Esophagus squamous epithelium (tissue), 5 donors: ENCODE measurements at regions not wholly inside any gene's neighbourhood (a gene's known extent, or its start where the extent isn't known, plus 50 kb on each side); places are given as distances from the start of the nearest gene placed in this dataset.
"Not testable (repeated sequence)": the region's sequence is repeated elsewhere in the genome, so short reads cannot be mapped to it uniquely, and the experiment has no call there.

ENCODE experiments used
- DNase-seq: peaks from one replicate; lab custom pipeline; 2025; lab: John Stamatoyannopoulos, UW
- H3K27ac ChIP-seq, 4 donors: fragments of 200-600 bp; sonication (generic); one replicate each; pipeline ENCODE4 v1.5.1; 2016 to 2019; ENCODE audit warnings: mild to moderate bottlenecking in 1 of 4
- H3K27me3 ChIP-seq, 4 donors: fragments of 200-600 bp; sonication (generic); 1 replicate in 3 of 4; 2 replicates in 1 of 4; pipeline versions ENCODE4 v1.5.1 to v1.6.0; 2017 to 2021; ENCODE audit warnings: antibody characterized with exemption in 1 of 4
- H3K36me3 ChIP-seq, 3 donors: fragments of 200-600 bp; sonication (generic); one replicate each; pipeline ENCODE4 v1.5.1; 2016 to 2019
- H3K4me1 ChIP-seq, 3 donors: fragments of 200-600 bp; sonication (generic); one replicate each; pipeline ENCODE4 v1.5.1; 2017 to 2019
- H3K4me3 ChIP-seq, 4 donors: fragments of 200-600 bp; sonication (generic); 1 replicate in 3 of 4; 2 replicates in 1 of 4; pipeline ENCODE4 v1.5.1; 2016 to 2019; ENCODE audit warnings: mild to moderate bottlenecking in 2 of 4, moderate library complexity in 1 of 4
- H3K9me3 ChIP-seq, 3 donors: fragments of 200-600 bp; sonication (generic); one replicate each; pipeline ENCODE4 v1.5.1; 2016 to 2019
- POLR2A ChIP-seq, 4 donors: fragments of 450-650 bp; IDR thresholded peaks; one replicate each; pipeline ENCODE4 v1.6.1; 2017; ENCODE audit warnings: antibody characterized with exemption in 4 of 4, mild to moderate bottlenecking in 4 of 4, moderate library complexity in 3 of 4
- WGBS, 2 donors: methylation state at CpG; one replicate each; pipeline ENCODE4 v1.1.5; 2018; 5-methylcytosine and 5-hydroxymethylcytosine counted together
- intact Hi-C: fragments of 100-400 bp; cut with DNase I; formaldehyde crosslinking; loops from one replicate; pipeline ENCODE4 v1.15.0; 2022
- TF ChIP-seq, protein P1 (sequence below), 6 experiments: fragments of 450-650 bp in 4 of 6; fragments of 200-600 bp in 2 of 6; sonication (generic) in 2 of 6; IDR thresholded peaks; one replicate each; pipeline ENCODE4 v1.5.1; 2016 to 2019; ENCODE audit warnings: antibody characterized with exemption in 6 of 6, mild to moderate bottlenecking in 4 of 6, moderate library complexity in 4 of 6
- donor health status: DM: yes; HTN: yes; CAD: no.

DNA sequence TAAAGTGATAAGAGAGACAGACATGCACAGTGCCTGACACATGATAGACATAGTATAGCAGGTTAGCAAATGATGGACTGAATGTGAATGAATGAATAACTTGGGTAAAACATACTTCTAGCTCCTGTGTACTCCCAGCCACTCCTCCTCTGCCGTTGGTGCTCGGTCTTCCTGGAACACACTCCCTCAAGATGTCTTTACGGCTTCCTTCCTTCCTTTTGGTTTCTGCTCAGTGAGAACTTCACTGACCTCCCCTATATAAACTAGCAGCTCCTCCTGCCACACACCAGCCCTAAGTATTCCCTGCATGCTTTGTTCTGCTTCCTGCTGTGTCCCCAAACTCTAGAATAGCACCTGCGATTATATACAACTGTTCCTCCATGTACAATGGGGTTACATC lies 50.2 kb downstream of the RAD54L2 start:
- intact Hi-C loops: no loop called here
- Histone ChIP-seq H3K27me3 (no peaks in the 10 kb centered on the region), H3K36me3 (peaks cover 0 to 33% (median 0%) of the 10 kb centered on the region in 3 donors), H3K4me3 (no peak overlapping the region), H3K9me3 (no peaks in the 10 kb centered on the region), H3K4me1 (no peaks in the 10 kb centered on the region), H3K27ac (no peak overlapping the region)
- TF ChIP-seq, protein P1, sequence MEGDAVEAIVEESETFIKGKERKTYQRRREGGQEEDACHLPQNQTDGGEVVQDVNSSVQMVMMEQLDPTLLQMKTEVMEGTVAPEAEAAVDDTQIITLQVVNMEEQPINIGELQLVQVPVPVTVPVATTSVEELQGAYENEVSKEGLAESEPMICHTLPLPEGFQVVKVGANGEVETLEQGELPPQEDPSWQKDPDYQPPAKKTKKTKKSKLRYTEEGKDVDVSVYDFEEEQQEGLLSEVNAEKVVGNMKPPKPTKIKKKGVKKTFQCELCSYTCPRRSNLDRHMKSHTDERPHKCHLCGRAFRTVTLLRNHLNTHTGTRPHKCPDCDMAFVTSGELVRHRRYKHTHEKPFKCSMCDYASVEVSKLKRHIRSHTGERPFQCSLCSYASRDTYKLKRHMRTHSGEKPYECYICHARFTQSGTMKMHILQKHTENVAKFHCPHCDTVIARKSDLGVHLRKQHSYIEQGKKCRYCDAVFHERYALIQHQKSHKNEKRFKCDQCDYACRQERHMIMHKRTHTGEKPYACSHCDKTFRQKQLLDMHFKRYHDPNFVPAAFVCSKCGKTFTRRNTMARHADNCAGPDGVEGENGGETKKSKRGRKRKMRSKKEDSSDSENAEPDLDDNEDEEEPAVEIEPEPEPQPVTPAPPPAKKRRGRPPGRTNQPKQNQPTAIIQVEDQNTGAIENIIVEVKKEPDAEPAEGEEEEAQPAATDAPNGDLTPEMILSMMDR (IDR thresholded peaks at IDR 0.05): no peak
- TF ChIP-seq POLR2A (IDR thresholded peaks at IDR 0.05): no peak
- no peak for DNase-seq
- 67 to 69% methylated on average over 4 of the region's 4 CpGs for WGBS, 2 donors

DNA sequence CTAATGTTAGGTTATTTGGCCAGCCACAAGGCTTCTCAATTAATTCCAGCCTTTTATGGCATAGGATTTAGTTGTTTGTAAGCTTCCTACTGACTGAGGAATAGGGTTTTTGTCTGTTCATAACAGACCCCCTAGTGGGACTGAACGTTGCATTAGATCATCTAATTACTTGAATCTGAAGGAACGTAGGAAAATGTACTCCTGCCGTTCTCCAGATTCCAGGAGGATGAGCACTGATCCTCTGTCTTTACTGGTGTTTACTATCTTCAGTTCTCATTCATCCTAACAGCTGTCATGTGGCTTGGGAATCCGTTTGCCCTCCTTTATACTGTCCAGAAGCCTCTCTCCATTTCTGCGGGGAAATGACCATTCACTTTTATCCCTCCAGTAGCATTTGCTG lies 52.7 kb downstream of the RAD54L2 start:
- no peak overlapping the region for H3K27ac ChIP-seq
- whole genome bisulfite sequencing, 2 donors: 74 to 80% methylated on average over 5 of the region's 5 CpGs
- H3K4me1 ChIP-seq: no peaks in the 10 kb centered on the region
- TF ChIP-seq POLR2A (IDR thresholded peaks at IDR 0.05): no peak
- TF ChIP-seq, protein P1 (IDR thresholded peaks at IDR 0.05): no peak
- no peak overlapping the region for H3K4me3 ChIP-seq
- H3K36me3 ChIP-seq: peaks cover 0 to 54% (median 0%) of the 10 kb centered on the region in 3 donors
- intact Hi-C loops: no loop called here
- no peaks in the 10 kb centered on the region for H3K9me3 ChIP-seq
- no peaks in the 10 kb centered on the region for H3K27me3 ChIP-seq
- no peak for DNase-seq

DNA sequence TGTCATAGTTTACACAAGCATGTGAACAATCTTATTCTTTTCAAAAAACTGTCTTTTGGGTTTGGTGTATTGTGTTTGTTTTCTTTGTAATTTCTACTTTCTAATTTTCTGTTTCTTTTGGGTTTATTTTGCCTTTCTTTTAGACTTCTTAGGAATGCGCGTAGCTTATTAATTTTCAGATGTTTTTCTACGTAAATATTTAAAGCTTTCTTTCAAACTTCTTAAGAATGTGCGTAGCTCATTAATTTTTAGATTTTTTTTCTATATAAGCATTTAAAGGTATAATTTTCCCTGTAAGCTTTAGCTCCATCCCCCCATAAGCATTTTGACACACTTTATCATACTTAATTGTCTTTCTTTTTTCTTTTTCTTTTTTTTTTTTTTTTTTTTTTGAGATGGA lies 55.2 kb downstream of the RAD54L2 start:
- no peak for TF ChIP-seq POLR2A (IDR thresholded peaks at IDR 0.05)
- TF ChIP-seq, protein P1 (IDR thresholded peaks at IDR 0.05): no peak
- Histone ChIP-seq H3K9me3 (no peaks in the 10 kb centered on the region), H3K4me3 (no peak overlapping the region), H3K27ac (no peak overlapping the region), H3K36me3 (peaks cover 0 to 67% (median 0%) of the 10 kb centered on the region in 3 donors), H3K4me1 (no peaks in the 10 kb centered on the region), H3K27me3 (no peaks in the 10 kb centered on the region)
- WGBS, 2 donors: 91 to 93% methylated on average over 4 of the region's 4 CpGs
- DNase-seq: no peak
- intact Hi-C loops: no loop called here

DNA sequence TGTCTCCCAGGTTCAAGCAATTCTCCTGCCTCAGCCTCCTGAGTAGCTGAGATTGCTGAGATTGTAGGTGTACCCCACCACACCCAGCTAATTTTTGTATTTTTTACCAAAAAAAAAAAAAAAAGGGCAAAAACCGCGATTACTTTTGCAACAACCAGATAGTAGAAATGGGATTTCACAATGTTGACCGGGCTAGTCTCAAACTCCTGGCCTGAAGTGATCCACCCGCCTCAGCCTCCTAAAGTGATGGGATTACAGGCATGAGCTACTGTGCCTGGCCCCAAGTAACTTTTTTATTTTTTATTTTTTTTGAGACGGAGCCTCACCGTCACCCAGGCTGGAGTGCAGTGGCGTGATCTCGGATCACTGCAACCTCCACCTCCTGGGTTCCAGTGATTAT lies 61.1 kb downstream of the RAD54L2 start:
- H3K4me1 ChIP-seq, H3K9me3 ChIP-seq, H3K4me3 ChIP-seq, H3K27me3 ChIP-seq, DNase-seq, intact Hi-C loops, H3K27ac ChIP-seq: not testable (repeated sequence)
- H3K36me3 ChIP-seq: peaks cover 0 to 28% (median 0%) of the 10 kb centered on the region in 3 donors
- WGBS, 2 donors: 90 to 97% methylated on average over 7 to 8 of the region's 8 CpGs

DNA sequence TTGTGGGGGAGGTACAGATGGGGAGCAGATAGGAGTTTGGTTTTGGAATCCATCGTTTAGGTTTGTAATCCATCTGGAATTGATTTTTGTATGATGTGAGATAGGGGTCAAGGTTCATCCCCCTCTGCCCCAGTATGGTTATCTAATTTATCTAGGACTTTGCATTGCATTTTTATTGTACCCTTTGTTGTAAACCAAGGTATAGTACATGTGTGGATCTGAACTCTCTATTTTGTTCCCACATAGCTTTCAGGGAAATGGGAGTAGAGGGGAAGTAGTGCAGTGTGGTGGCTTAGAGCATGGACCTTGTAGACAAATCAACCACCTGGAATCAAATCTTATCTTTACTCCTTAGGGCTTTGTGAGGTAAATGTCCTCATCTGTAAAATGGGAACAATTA lies 65.7 kb downstream of the RAD54L2 start:
- no peak overlapping the region for H3K27ac ChIP-seq
- WGBS, 2 donors: 74 to 95% methylated on average over 1 of the region's 1 CpG
- no peak overlapping the region for H3K4me3 ChIP-seq
- H3K36me3 ChIP-seq: peaks cover 0 to 15% (median 0%) of the 10 kb centered on the region in 3 donors
- no peaks in the 10 kb centered on the region for H3K27me3 ChIP-seq
- TF ChIP-seq, protein P1 (IDR thresholded peaks at IDR 0.05): no peak
- no peak for TF ChIP-seq POLR2A (IDR thresholded peaks at IDR 0.05)
- no peaks in the 10 kb centered on the region for H3K9me3 ChIP-seq
- intact Hi-C loops: no loop called here
- H3K4me1 ChIP-seq: no peaks in the 10 kb centered on the region
- DNase-seq: no peak

DNA sequence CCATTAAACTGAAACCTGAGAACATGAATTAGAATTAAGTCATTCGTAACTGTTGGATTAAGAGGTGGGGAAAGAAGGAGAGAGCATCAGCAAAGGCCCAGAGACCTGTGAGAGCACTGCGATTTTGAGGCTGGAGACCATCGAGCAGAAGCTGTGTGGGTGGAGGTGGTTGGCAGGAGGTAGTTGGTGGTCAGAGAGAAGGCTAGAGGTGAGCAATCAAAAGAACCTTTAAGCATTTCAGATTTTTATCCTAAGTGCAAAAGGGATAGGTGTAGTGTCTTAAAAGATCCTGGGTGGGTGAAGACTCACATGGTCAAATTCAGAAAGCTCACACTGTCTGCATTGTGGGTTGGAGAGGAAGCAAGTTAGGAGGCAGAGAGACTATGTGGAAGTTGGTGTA lies 65.1 kb upstream of the TEX264 start:
- WGBS, 2 donors: 81 to 87% methylated on average over 3 of the region's 3 CpGs
- intact Hi-C loops: no loop called here
- H3K4me3 ChIP-seq: no peak overlapping the region
- H3K36me3 ChIP-seq: peaks cover 0 to 15% (median 0%) of the 10 kb centered on the region in 3 donors
- no peak overlapping the region for H3K27ac ChIP-seq
- no peak for TF ChIP-seq POLR2A (IDR thresholded peaks at IDR 0.05)
- TF ChIP-seq, protein P1 (IDR thresholded peaks at IDR 0.05): no peak
- H3K4me1 ChIP-seq: no peaks in the 10 kb centered on the region
- no peaks in the 10 kb centered on the region for H3K27me3 ChIP-seq
- H3K9me3 ChIP-seq: no peaks in the 10 kb centered on the region
- no peak for DNase-seq

DNA sequence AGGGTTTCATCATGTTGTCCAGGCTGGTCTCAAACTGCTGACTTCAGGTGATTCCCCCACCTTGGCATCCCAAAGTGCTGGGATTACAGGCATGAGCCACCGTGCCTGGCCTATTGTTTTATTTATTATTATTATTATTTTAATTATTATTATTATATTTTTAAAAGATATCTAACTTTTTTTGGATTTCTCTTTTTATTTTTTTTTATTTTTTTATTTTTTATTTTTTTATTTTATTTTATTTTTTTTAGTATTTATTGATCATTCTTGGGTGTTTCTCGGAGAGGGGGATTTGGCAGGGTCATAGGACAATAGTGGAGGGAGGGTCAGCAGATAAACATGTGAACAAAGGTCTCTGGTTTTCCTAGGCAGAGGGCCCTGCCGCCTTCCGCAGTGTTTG lies 64.2 kb upstream of the TEX264 start:
- H3K27ac ChIP-seq, H3K4me3 ChIP-seq, H3K9me3 ChIP-seq, H3K27me3 ChIP-seq, intact Hi-C loops, DNase-seq, H3K4me1 ChIP-seq: not testable (repeated sequence)
- WGBS, 2 donors: 67 to 90% methylated on average over 1 of the region's 4 CpGs
- peaks cover 0 to 15% (median 0%) of the 10 kb centered on the region in 3 donors for H3K36me3 ChIP-seq

DNA sequence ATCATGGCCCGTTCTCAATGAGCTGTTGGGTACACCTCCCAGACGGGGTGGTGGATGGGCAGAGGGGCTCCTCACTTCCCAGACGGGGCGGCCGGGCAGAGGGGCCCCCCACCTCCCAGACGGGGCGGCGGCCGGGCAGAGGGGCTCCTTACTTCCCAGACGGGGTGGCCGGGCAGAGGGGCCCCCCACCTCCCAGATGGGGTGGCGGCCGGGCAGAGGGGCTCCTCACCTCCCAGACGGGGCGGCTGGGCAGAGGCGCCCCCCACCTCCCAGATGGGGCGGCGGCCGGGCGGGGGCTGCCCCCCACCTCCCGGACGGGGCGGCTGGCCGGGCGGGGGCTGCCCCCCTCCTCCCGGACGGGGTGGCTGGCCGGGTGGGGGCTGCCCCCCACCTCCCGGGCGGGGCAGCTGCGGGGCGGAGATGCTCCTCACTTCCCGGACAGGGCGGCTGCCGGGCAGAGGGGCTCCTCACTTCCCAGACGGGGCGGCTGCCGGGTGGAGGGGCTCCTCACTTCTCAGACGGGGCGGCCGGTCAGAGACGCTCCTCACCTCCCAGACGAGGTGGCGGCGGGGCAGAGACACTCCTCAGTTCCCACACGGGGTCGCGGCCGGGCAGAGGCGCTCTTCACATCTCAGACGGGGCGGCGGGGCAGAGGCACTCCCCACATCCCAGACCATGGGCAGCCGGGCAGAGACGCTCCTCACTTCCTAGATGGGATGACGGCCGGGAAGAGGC lies 63.3 kb upstream of the TEX264 start:
- no CpG with 5 or more reads among the region's 57 CpGs for WGBS, 2 donors

More for the DNA sequence above, 63.3 kb upstream of the TEX264 start:
- DNase-seq, H3K9me3 ChIP-seq, H3K27ac ChIP-seq, H3K4me3 ChIP-seq, H3K4me1 ChIP-seq, H3K27me3 ChIP-seq, intact Hi-C loops: not testable (repeated sequence)
- H3K36me3 ChIP-seq: peaks cover 0 to 15% (median 0%) of the 10 kb centered on the region in 3 donors
